HFFc6 (cell line): ENCODE measurements at regions not wholly inside any gene's neighbourhood (a gene's known extent, or its start where the extent isn't known, plus 50 kb on each side); places are given as distances from the start of the nearest gene placed in this dataset.
A peak's percentile ranks its signal among the peaks of the same experiment; 100 is the strongest.

Source experiments
- DNase-seq: peaks from one replicate; pipeline ENCODE4 v3.0.0-alpha.2; 2018
- H3K27ac Mint-ChIP-seq: 2 replicates; pipeline ENCODE4 v1.8.0; 2020; ENCODE audit warnings: mild to moderate bottlenecking, mixed read lengths
- H3K27me3 Mint-ChIP-seq: 2 replicates; pipeline ENCODE4 v1.8.0; 2021; ENCODE audit warnings: mild to moderate bottlenecking, moderate library complexity, mixed read lengths; ENCODE audit not compliant: insufficient read depth
- H3K36me3 Mint-ChIP-seq: 2 replicates; pipeline ENCODE4 v1.8.0; 2021; ENCODE audit warnings: low read depth, mixed read lengths
- H3K4me1 Mint-ChIP-seq: 2 replicates; pipeline ENCODE4 v1.8.0; 2020; ENCODE audit warnings: low read depth, mixed read lengths
- H3K4me3 Mint-ChIP-seq: 2 replicates; pipeline ENCODE4 v1.8.0; 2020; ENCODE audit warnings: mild to moderate bottlenecking, moderate library complexity, mixed read lengths
- H3K9me3 Mint-ChIP-seq: 2 replicates; pipeline ENCODE4 v1.8.0; 2020; ENCODE audit warnings: mild to moderate bottlenecking, mixed read lengths
- TF ChIP-seq, protein P1 (sequence below): fragments of 200-600 bp; sonication (generic); IDR thresholded peaks from 2 replicates; pipeline ENCODE4 v1.5.0; 2021; ENCODE audit warnings: antibody characterized with exemption, mild to moderate bottlenecking

DNA sequence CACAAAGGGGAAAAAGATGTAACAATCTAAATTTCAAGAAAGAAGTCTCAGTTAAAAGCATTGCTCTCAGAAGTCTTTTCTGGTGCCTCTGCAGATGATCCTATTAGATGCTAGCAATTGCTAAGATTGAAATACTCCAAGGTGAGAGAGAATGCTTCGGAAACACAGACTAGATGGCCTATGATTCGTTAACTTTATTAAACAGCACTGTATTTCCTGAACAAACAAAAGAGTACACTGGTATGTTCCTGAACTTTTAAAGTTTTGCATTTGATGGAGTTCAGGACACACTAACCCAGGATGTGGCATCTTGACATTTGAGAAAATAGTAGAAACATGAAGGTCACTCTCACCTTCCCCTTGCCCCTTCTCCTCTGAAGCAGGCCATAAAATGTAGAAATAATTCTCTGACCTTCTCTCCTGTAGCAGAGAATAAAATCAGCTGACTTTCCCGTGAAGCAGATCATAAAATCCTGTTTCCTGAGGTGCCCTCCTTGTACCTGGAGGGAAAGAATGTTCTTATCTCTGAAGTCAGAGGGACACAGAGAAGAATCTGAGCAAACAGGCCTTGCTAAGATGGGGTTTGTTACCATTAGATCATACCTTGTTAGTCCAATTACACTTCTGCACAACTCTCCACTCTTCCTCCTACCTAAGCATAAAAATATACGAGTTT, 142.9 kb upstream of the USP25 start:
- TF ChIP-seq, protein P1, sequence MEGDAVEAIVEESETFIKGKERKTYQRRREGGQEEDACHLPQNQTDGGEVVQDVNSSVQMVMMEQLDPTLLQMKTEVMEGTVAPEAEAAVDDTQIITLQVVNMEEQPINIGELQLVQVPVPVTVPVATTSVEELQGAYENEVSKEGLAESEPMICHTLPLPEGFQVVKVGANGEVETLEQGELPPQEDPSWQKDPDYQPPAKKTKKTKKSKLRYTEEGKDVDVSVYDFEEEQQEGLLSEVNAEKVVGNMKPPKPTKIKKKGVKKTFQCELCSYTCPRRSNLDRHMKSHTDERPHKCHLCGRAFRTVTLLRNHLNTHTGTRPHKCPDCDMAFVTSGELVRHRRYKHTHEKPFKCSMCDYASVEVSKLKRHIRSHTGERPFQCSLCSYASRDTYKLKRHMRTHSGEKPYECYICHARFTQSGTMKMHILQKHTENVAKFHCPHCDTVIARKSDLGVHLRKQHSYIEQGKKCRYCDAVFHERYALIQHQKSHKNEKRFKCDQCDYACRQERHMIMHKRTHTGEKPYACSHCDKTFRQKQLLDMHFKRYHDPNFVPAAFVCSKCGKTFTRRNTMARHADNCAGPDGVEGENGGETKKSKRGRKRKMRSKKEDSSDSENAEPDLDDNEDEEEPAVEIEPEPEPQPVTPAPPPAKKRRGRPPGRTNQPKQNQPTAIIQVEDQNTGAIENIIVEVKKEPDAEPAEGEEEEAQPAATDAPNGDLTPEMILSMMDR = no peak
- no peak for DNase-seq
- peaks cover 6% of the 10 kb centered on the region for H3K27me3 Mint-ChIP-seq
- no peaks in the 10 kb centered on the region for H3K4me1 Mint-ChIP-seq
- no peak overlapping the region for H3K27ac Mint-ChIP-seq
- H3K9me3 Mint-ChIP-seq = no peaks in the 10 kb centered on the region
- H3K36me3 Mint-ChIP-seq = no peaks in the 10 kb centered on the region
- no peak overlapping the region for H3K4me3 Mint-ChIP-seq

DNA sequence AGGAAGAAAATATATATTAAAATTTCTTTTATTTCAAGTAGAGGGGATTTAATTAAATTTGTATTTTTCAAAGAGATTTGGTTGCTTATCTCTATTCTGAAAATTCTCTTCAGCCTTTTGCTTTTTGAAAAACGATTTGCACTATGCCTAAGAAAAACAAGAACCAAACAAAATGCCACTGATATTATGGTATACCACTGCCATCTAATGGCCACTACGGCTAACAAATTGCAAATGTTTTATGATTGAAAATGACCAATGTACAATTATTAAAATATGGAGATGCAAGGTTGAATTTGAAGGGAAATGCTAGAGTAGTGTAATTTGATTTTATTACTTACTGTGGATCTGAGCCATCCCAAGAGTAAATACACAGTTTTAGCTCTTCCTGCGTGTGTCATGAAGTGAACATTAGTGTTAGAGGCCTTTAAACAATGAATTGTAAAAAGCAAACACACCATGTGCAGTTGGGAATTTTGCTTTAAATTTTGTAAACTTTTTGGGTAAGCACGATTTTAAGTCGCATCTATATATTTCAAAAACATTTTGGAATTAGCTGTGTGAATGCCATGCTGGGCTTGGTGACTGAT, 137.4 kb upstream of the USP25 start:
- no peaks in the 10 kb centered on the region for H3K9me3 Mint-ChIP-seq
- H3K27ac Mint-ChIP-seq = no peak overlapping the region
- peak; percentile 33 for DNase-seq
- H3K36me3 Mint-ChIP-seq = no peaks in the 10 kb centered on the region
- no peak overlapping the region for H3K4me3 Mint-ChIP-seq
- H3K27me3 Mint-ChIP-seq = no peaks in the 10 kb centered on the region; the same call in none of the 2 replicates
- no peaks in the 10 kb centered on the region for H3K4me1 Mint-ChIP-seq
- TF ChIP-seq, protein P1 = peak; percentile 79

DNA sequence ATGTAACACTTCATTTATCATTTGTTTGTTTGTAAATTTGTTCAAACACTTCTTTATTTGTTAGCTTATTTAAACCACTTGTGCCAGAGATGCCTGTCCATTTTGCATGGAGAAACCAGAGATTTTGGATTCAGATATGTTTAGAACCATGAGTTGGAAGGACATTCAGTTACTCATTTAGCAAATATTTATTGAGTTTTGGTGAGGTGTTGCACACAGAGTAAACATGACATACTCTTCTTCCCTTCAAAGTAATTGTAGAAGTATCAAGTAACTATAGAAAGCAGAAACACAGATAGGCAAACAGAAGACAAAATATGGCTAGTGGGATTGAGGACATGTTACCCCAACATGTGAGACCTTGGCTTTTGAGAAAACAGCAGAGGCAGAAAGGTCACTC, 136.8 kb upstream of the USP25 start:
- TF ChIP-seq, protein P1 = no peak
- DNase-seq = no peak
- Mint-ChIP-seq H3K27me3 (no peaks in the 10 kb centered on the region; the same call in none of the 2 replicates), H3K9me3 (no peaks in the 10 kb centered on the region), H3K4me1 (no peaks in the 10 kb centered on the region), H3K36me3 (no peaks in the 10 kb centered on the region), H3K4me3 (no peak overlapping the region), H3K27ac (no peak overlapping the region)

DNA sequence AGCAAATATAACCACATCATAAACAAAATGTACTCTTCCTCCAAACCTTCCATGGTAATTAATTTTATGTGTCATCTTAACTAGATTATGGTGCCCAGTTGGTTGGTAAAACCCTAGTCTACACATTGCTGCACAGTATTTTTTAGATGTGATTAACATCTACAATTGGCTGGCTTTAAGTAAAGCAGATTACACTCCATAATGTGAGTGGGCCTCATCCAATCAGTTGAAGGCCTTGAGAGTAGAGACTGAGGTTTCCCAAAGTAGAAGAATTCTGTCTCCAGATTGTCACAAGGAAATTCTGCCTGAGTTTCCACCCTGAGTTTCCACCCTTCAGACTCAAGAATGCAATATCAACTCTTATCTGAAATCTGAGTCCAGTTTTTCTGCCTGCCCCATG, 128.4 kb upstream of the USP25 start:
- Mint-ChIP-seq H3K4me1 (peaks cover 7% of the 10 kb centered on the region; the same call in 1 of the 2 replicates), H3K36me3 (no peaks in the 10 kb centered on the region), H3K27ac (no peak overlapping the region), H3K9me3 (no peaks in the 10 kb centered on the region), H3K4me3 (no peak overlapping the region), H3K27me3 (no peaks in the 10 kb centered on the region; the same call in none of the 2 replicates)
- TF ChIP-seq, protein P1 = no peak
- no peak for DNase-seq

DNA sequence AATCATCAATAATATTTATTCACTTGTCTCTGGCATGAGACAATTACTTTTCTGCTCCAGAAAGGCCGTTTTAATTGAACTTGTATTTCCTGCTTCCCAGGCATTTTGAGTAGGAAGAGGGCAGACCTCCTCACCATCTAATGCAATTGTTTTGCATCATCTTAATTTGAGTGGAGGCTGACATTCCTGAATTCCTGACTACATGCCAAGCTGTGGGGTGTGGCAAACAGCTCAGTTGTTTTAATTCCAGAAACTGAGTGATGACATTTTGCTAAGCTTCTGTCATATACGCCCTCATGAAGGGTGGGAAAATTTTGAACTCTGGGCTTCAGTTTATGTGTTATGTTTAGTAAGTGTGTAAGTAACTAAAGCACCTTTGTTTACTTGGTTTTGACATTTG, 125.4 kb upstream of the USP25 start:
- Mint-ChIP-seq H3K36me3 (no peaks in the 10 kb centered on the region), H3K27ac (no peak overlapping the region), H3K27me3 (no peaks in the 10 kb centered on the region; the same call in 1 of the 2 replicates), H3K9me3 (no peaks in the 10 kb centered on the region), H3K4me1 (peaks cover 7% of the 10 kb centered on the region; the same call in 1 of the 2 replicates), H3K4me3 (no peak overlapping the region)
- DNase-seq = no peak
- TF ChIP-seq, protein P1 = no peak
